NT2/D1 (cell line): ENCODE measurements at regions not wholly inside any gene's neighbourhood (a gene's known extent, or its start where the extent isn't known, plus 50 kb on each side); places are given as distances from the start of the nearest gene placed in this dataset.

Experiments used
- SUZ12 ChIP-seq: IDR thresholded peaks from 2 replicates; pipeline ENCODE4 v1.6.1; 2011; ENCODE audit not compliant: insufficient read length, insufficient read depth; ENCODE audit errors: extremely low read depth
- ZNF274 ChIP-seq: IDR thresholded peaks from 2 replicates; pipeline ENCODE4 v1.6.1; 2011; ENCODE audit warnings: mild to moderate bottlenecking, low read depth, low read length

DNA sequence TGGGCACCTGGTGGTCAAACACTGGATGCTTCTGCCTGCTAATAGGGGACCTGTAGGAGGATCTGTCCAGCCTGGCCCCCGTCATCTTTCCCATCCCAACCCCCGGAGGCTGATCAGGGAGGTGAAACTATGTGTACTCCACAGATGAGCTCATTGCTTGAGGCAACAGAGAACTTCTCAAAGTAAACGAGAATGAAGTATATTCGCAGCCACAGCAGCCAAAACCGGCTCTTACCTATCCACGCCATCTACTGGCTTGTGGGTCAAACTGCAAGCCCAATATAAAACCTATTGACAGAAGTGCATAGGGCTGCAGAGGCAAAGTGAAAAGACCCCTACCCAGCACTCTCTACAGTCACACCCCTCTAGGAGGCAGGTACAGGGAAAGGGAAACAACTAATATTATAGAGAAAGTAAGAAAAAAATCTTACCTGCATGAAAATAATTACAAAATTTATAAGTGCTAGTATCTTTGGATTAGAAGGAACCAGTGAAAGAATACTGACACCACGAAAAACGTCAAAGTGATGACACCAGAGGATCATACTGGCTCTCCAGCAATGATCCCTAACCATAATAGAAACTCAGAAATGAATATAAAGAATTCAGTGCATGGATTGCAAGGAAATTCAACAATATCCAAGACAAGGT is 973.5 kb downstream of the ANKRD7 start:
- TF ChIP-seq ZNF274 (no peak), SUZ12 (no peak)
